ENCODE measurements at regions not wholly inside any gene's neighbourhood (a gene's known extent, or its start where the extent isn't known, plus 50 kb on each side); places are given as distances from the start of the nearest gene placed in this dataset.

DNA sequence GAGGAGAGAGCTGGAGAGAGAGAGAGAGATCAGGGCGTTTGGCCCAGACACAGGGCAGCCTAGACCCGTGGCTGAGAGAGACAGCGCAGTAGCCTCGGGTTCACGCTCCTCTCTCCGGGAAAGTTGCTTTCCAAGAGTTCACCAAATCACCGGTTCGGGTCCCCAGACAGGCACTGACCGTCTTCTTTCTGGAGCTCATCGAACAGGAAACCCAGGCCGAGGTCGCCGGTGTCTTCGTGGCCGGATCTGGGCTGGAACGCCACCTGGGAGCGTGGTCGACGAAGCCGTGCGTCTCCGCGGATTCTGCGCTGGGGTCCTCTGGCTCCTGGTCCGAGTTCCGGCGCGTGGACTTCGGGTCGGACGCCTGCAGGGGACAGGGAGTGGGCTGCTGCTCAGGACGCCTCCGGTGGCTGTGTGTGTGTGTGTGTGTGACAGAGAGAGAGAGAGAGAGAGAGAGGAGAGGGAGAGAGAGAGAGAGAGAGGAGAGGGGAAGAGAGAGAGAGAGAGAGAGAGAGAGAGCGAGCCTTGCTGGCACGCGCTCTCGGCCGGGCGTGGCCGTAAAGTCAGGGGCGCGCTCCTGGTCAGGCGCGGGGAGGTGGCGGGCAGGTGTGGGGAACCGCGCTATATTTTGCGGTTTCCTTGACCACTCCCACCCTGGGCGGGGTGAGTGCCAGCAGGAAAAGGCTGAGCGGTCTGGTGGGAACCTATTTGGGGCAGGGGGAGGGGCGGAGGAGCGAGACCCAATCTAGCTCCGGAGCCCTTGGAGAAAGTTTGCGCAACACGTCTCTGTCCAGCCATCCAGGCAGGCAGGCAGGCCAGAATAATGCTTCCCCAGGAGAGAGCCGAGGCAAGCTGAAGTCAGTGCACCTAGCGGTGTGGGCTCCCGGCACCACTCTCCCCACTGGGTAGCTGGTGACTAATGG is 62.1 kb downstream of the RHOXF2B start:
- Histone ChIP-seq H3K79me2 (ENCODE audit: control insufficient read depth, insufficient read depth, low read length) (no peaks in the 10 kb centered on the region), H2AFZ (ENCODE audit: low read length) (no peak overlapping the region), H3K27me3 (ENCODE audit: control insufficient read depth, insufficient read depth, low read length) (peaks cover 3% of the 10 kb centered on the region), H3K4me1 (ENCODE audit: control insufficient read depth, extremely low read depth, insufficient read depth, low read length) (no peaks in the 10 kb centered on the region), H3K4me3 (replicated peaks in 1 of 4; ENCODE audit: control extremely low read depth in 1 of 4, insufficient read depth in 1 of 4, low read depth in 3 of 4, low read length in 4 of 4) (no peak overlapping the region), H3K4me2 (ENCODE audit: extremely low read depth, insufficient read depth, low read length) (no peak overlapping the region), H4K20me1 (ENCODE audit: control insufficient read depth, extremely low read depth, insufficient read depth, low read length) (no peaks in the 10 kb centered on the region), H3K36me3 (ENCODE audit: control insufficient read depth, insufficient read depth, low read length) (no peaks in the 10 kb centered on the region), H3K27ac (ENCODE audit: insufficient read depth, low read length) (no peak overlapping the region), H3K9me3 (ENCODE audit: control insufficient read depth, insufficient read depth, low read depth, low read length) (no peaks in the 10 kb centered on the region), H3K9ac (ENCODE audit: insufficient read depth, low read length) (no peak overlapping the region)
- TF ChIP-seq, protein P1, sequence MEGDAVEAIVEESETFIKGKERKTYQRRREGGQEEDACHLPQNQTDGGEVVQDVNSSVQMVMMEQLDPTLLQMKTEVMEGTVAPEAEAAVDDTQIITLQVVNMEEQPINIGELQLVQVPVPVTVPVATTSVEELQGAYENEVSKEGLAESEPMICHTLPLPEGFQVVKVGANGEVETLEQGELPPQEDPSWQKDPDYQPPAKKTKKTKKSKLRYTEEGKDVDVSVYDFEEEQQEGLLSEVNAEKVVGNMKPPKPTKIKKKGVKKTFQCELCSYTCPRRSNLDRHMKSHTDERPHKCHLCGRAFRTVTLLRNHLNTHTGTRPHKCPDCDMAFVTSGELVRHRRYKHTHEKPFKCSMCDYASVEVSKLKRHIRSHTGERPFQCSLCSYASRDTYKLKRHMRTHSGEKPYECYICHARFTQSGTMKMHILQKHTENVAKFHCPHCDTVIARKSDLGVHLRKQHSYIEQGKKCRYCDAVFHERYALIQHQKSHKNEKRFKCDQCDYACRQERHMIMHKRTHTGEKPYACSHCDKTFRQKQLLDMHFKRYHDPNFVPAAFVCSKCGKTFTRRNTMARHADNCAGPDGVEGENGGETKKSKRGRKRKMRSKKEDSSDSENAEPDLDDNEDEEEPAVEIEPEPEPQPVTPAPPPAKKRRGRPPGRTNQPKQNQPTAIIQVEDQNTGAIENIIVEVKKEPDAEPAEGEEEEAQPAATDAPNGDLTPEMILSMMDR (conservative IDR thresholded peaks at IDR 0.05 in 1 of 2, IDR thresholded peaks at IDR 0.05 in 1 of 2; ENCODE audit: low read depth in 1 of 2, low read length in 2 of 2): no peak
- no peak for TF ChIP-seq EZH2 (IDR thresholded peaks at IDR 0.05; ENCODE audit: low read length, missing control alignments)
- no peak for DNase-seq (ENCODE audit: low read depth in 2 of 2)

DNA sequence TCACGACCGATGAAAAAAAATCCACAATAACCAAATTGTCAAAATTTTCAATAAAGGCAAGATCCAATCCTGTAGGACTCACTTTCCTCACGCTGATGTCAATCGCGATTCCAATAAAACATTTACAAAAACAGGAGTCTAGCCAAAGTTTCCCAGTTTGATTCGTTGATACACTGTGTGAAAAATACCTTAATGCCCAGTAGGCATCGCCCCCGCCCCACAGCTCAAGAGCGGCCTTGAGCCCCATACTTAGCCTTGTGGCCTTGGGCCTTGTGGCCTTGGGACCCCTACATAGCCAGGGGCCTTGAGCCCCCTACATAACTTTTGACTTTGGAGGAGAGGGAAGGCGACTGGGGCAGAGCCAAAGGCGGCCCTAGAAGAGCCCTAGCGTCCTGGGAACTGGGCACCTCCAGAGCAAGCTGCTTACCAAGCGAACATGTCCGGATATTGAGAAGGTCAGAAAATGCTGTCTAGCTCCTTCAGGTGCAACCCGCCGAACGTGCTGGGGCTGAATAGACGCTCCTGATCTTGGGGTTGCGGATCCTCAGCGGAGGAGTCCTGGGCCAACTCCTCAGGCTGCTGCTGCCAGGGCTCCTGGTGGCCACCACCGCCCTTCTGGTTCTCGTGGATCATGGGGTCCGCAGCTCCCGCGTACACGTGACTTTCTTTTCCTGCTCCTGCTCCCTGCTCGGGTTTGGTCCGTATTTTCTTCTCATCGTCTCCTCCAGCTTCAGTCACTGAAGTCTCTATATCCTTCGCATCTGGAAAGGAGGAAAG is 62.9 kb downstream of the RHOXF2B start:
- DNase-seq (ENCODE audit: low read depth in 2 of 2): no peak
- Histone ChIP-seq H3K9ac (ENCODE audit: insufficient read depth, low read length) (no peak overlapping the region), H3K4me2 (ENCODE audit: extremely low read depth, insufficient read depth, low read length) (no peak overlapping the region), H3K9me3 (ENCODE audit: control insufficient read depth, insufficient read depth, low read depth, low read length) (no peaks in the 10 kb centered on the region), H3K27me3 (ENCODE audit: control insufficient read depth, insufficient read depth, low read length) (peaks cover 3% of the 10 kb centered on the region), H3K36me3 (ENCODE audit: control insufficient read depth, insufficient read depth, low read length) (no peaks in the 10 kb centered on the region), H4K20me1 (ENCODE audit: control insufficient read depth, extremely low read depth, insufficient read depth, low read length) (no peaks in the 10 kb centered on the region), H3K79me2 (ENCODE audit: control insufficient read depth, insufficient read depth, low read length) (no peaks in the 10 kb centered on the region), H3K4me3 (replicated peaks in 1 of 4; ENCODE audit: control extremely low read depth in 1 of 4, insufficient read depth in 1 of 4, low read depth in 3 of 4, low read length in 4 of 4) (no peak overlapping the region), H3K27ac (ENCODE audit: insufficient read depth, low read length) (no peak overlapping the region), H3K4me1 (ENCODE audit: control insufficient read depth, extremely low read depth, insufficient read depth, low read length) (no peaks in the 10 kb centered on the region), H2AFZ (ENCODE audit: low read length) (no peak overlapping the region)
- TF ChIP-seq EZH2 (IDR thresholded peaks at IDR 0.05; ENCODE audit: low read length, missing control alignments): no peak
- TF ChIP-seq, protein P1 (conservative IDR thresholded peaks at IDR 0.05 in 1 of 2, IDR thresholded peaks at IDR 0.05 in 1 of 2; ENCODE audit: low read depth in 1 of 2, low read length in 2 of 2): no peak

DNA sequence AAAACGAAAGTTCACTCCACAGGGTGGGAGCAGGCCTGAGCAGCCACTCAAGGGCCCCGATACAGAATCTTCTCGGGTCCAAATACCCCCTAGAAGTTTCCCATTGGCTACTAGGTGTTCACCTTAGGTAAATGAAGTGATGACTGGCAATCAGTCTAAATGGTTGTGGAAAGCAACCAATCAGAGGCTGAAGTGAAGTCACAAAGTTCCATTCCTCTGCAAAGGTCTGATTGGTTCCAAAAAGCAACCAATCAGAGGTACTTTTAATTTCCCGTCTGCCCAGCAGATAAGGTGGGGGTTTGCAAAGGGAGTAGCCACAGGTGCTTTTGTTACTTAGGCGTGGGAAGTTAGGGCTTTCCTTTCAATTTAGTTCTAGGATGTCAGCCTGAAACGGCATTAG is 58.2 kb upstream of the NKAP start:
- Histone ChIP-seq H3K4me3 (replicated peaks in 1 of 4; ENCODE audit: control extremely low read depth in 1 of 4, insufficient read depth in 1 of 4, low read depth in 3 of 4, low read length in 4 of 4) (no peak overlapping the region), H3K9me3 (ENCODE audit: control insufficient read depth, insufficient read depth, low read depth, low read length) (no peaks in the 10 kb centered on the region), H3K27ac (ENCODE audit: insufficient read depth, low read length) (no peak overlapping the region), H3K79me2 (ENCODE audit: control insufficient read depth, insufficient read depth, low read length) (no peaks in the 10 kb centered on the region), H3K9ac (ENCODE audit: insufficient read depth, low read length) (no peak overlapping the region), H3K4me1 (ENCODE audit: control insufficient read depth, extremely low read depth, insufficient read depth, low read length) (no peaks in the 10 kb centered on the region), H3K27me3 (ENCODE audit: control insufficient read depth, insufficient read depth, low read length) (peaks cover 24% of the 10 kb centered on the region), H2AFZ (ENCODE audit: low read length) (no peak overlapping the region), H4K20me1 (ENCODE audit: control insufficient read depth, extremely low read depth, insufficient read depth, low read length) (no peaks in the 10 kb centered on the region), H3K36me3 (ENCODE audit: control insufficient read depth, insufficient read depth, low read length) (no peaks in the 10 kb centered on the region), H3K4me2 (ENCODE audit: extremely low read depth, insufficient read depth, low read length) (no peak overlapping the region)
- no peak for TF ChIP-seq EZH2 (IDR thresholded peaks at IDR 0.05; ENCODE audit: low read length, missing control alignments)
- TF ChIP-seq, protein P1 (conservative IDR thresholded peaks at IDR 0.05 in 1 of 2, IDR thresholded peaks at IDR 0.05 in 1 of 2; ENCODE audit: low read depth in 1 of 2, low read length in 2 of 2): no peak
- DNase-seq (ENCODE audit: low read depth in 2 of 2): no peak

Measured in fibroblast of lung (primary cell).